Epithelial cell of prostate (primary cell): ENCODE measurements at regions not wholly inside any gene's neighbourhood (a gene's known extent, or its start where the extent isn't known, plus 50 kb on each side); places are given as distances from the start of the nearest gene placed in this dataset.

Experiments used
- DNase-seq: peaks from one replicate; pipeline ENCODE4 v3.0.0-alpha.2; 2011; ENCODE audit warnings: low read depth, low spot score
- H3K27ac ChIP-seq: fragments of 450-650 bp; 2 replicates; pipeline ENCODE4 v1.5.1; 2017; ENCODE audit warnings: mild to moderate bottlenecking

GRCh38 chr2:59461127-59461526 is 1092.3 kb downstream of the BCL11A start:
- no peak for DNase-seq
- no peak overlapping the region for H3K27ac ChIP-seq

GRCh38 chr2:59458800-59459199 is 1094.7 kb downstream of the BCL11A start:
- H3K27ac ChIP-seq: no peak overlapping the region
- no peak for DNase-seq

DNA sequence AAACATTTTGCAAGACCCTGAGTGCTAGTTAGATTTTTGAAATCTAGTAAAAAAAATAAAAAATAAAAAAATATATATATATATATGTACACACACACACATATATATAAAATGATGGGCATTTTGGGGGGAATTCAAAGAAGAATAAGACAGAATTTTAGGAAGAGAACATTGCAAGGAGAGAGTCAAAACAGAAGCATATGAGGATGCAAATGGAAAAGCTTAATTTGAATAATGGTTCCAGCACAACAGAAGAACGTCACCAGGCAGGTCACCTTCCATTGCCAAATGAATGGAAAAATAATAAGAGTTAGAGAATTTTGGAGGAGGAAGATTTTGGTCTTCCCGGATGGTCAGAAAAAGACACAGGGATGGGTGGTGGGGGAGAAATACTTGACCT is 1097.2 kb downstream of the BCL11A start:
- DNase-seq: no peak
- H3K27ac ChIP-seq: no peak overlapping the region

- peak; percentile 22 for DNase-seq
These were observed 1104.2 kb downstream of the BCL11A start for GRCh38 chr2:59449274-59449673.

GRCh38 chr2:59440491-59440890 is 1113.0 kb downstream of the BCL11A start:
- no peak for DNase-seq
- H3K27ac ChIP-seq: no peak overlapping the region

More at GRCh38 chr2:59449274-59449673, 1104.2 kb downstream of the BCL11A start:
- H3K27ac ChIP-seq: no peak overlapping the region

DNA sequence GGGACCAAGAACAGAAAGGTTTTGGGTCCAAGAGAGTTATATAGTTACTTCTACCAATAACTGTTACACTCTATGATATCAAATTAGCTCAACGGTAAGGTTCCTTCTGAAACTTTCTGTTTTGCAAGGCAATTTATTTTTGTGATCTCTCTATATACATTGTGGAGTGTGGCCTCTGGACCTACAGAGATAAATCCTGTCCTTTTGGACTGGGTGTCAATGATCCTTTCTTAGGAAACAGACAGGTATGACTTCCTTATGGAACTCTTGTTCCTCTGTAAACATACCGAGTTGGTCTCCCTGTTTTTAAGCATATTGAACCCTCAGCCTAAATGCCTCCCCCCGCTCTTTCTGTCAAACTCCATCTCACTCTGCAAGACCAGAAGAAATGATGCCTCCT is 1117.8 kb downstream of the BCL11A start:
- DNase-seq: no peak
- no peak overlapping the region for H3K27ac ChIP-seq

GRCh38 chr2:59428940-59429339 is 1124.5 kb downstream of the BCL11A start:
- H3K27ac ChIP-seq: no peak overlapping the region
- DNase-seq: no peak

DNA sequence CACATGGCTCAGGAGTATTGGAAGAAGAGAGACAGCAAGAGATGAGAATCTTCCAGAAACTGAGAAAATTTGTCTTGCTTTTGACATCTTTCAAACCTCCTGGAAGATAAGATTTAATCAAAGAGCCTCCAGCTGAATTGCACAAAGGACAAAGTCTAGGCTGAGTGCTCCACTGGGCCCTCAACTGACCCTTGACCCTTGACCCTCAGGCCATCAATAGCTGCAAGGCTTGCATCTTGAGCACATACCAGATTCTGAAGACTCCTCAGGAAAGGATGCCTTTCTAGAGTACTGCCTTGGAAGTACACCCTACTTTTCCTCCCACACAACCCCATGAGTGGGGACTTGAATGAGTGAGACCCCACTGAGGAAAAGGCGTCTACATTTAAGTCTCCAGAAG is 1125.5 kb downstream of the BCL11A start:
- H3K27ac ChIP-seq: no peak overlapping the region
- no peak for DNase-seq

- peak overlapping the region; percentile 19 for H3K27ac ChIP-seq
- DNase-seq: peak; percentile 16
These were observed 1128.2 kb downstream of the BCL11A start for GRCh38 chr2:59425247-59425646.

- DNase-seq: no peak
- no peak overlapping the region for H3K27ac ChIP-seq
These were observed 1139.5 kb downstream of the BCL11A start for GRCh38 chr2:59413751-59414570.

GRCh38 chr2:59399126-59399525 is 1154.3 kb downstream of the BCL11A start:
- H3K27ac ChIP-seq: no peak overlapping the region
- DNase-seq: no peak

- H3K27ac ChIP-seq: no peak overlapping the region
- DNase-seq: no peak
These were observed 1155.4 kb downstream of the BCL11A start for GRCh38 chr2:59398081-59398480.

GRCh38 chr2:59395119-59395518 is 1154.0 kb upstream of the FANCL start:
- no peak overlapping the region for H3K27ac ChIP-seq
- no peak for DNase-seq

DNA sequence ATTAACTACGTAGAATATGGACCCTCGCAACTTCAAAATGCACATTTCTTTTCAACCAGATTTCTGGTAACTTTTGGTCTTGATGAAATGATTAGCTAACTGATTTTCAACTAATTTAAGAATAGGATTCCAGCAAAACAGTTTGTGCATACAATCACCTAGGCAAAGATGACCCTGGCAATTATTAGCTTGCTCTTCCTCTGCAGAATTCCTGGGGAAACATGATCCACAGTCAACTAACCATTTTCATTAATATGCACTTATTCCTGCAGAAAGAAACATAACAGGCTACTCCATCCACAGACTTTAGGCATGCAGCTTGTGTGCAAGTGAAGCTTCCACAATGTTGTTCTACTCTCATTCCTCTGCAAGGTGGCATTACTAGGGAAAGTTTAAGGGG is 1150.8 kb upstream of the FANCL start:
- no peak overlapping the region for H3K27ac ChIP-seq
- no peak for DNase-seq

GRCh38 chr2:59390581-59390980 is 1149.5 kb upstream of the FANCL start:
- H3K27ac ChIP-seq: no peak overlapping the region
- DNase-seq: no peak

GRCh38 chr2:59389240-59389639 is 1148.1 kb upstream of the FANCL start:
- peak overlapping the region; percentile 46 for H3K27ac ChIP-seq
- peak; percentile 68 for DNase-seq

- DNase-seq: no peak
- H3K27ac ChIP-seq: no peak overlapping the region
These were observed 1144.8 kb upstream of the FANCL start for GRCh38 chr2:59385971-59386370.

DNA sequence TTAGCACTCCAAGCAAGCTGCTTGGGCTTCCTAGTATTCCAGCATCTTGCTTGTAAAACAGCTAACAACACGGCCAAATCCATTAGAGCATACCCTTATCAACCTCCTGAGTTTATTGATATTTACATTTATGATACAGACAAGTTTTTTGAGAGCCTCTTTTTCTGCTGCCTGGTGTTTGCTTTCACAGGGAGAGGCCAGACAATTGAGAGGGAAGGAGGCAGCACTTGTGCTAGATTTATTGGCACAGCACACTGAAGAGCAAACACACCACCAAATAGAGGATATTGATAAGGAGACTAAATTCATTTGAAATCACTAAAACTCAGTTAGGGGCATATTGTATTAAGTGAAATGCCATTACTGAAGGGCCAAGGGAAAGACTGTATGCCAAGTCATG is 1142.3 kb upstream of the FANCL start:
- DNase-seq: no peak
- no peak overlapping the region for H3K27ac ChIP-seq

DNA sequence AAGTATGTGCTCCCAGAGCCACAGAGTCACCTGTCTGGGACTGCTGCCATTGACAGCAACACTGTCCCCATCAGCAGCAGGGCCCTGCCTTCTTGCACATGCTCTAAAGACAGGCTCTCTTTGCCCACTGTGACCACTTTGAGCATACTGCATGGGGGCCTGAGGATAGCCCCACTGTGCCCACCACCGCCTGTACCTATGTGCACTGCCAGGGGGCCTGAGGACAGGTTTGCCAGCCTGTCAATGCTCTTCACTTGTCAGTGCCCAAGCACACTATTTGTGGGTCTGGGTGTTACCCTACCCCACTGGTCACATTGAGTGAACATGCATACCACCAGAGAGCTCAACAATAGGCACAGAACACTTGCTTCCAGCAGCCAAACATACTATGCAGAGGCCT is 1137.0 kb upstream of the FANCL start:
- DNase-seq: no peak
- H3K27ac ChIP-seq: no peak overlapping the region

DNA sequence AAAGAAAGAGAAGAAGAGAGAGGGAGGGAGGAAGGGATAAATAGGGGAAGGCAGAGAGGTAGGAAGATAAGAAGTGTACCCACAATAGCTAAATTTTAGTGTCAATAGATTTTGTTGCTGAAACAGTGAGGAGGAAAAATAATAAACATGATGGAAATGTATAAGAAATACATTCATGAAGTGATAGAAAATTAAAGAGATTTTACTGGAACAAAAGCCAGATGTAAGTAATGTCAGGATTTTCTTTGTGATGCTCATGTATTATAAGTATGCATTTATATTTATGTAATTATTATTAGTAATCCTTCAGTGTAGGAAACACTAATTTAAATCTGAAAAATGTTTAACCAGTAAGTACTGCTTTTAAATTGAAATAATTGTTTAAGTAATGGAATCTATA is 1125.2 kb upstream of the FANCL start:
- no peak for DNase-seq
- H3K27ac ChIP-seq: no peak overlapping the region

DNA sequence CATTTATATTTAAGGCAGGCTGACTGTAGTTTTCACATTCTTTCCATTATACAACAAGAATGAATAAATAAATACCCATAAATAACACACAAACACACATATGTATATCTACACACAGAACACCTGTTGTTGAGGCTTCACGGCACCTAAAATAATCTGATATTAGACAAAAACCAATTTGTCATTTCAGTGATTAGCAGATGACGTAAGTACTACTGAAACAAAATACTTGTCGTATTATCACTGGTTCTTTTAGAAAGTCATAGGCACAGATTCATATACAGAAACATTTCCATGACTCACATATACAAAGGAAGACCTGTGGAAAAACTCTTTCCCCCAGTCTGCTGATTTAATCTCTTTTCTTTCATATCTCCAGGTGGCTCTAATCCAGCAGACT is 1113.4 kb upstream of the FANCL start:
- DNase-seq: no peak
- H3K27ac ChIP-seq: no peak overlapping the region

- DNase-seq: no peak
- no peak overlapping the region for H3K27ac ChIP-seq
These were observed 1112.3 kb upstream of the FANCL start for GRCh38 chr2:59353306-59353921.
